DND-41 (cell line): ENCODE measurements at regions not wholly inside any gene's neighbourhood (a gene's known extent, or its start where the extent isn't known, plus 50 kb on each side); places are given as distances from the start of the nearest gene placed in this dataset.

Experiments used
- EZH2 ChIP-seq: IDR thresholded peaks from 3 replicates; pipeline ENCODE4 v1.6.1; 2012; ENCODE audit warnings: borderline replicate concordance, low read depth, mild to moderate bottlenecking, moderate library complexity, low read length, inconsistent platforms; ENCODE audit not compliant: severe bottlenecking
- TF ChIP-seq, protein P1 (sequence below): IDR thresholded peaks from 2 replicates; pipeline ENCODE4 v1.5.1; 2012; ENCODE audit warnings: borderline replicate concordance, low read length, moderate library complexity, mild to moderate bottlenecking; ENCODE audit not compliant: poor library complexity, severe bottlenecking; ENCODE audit errors: extremely low read depth

- TF ChIP-seq, protein P1, sequence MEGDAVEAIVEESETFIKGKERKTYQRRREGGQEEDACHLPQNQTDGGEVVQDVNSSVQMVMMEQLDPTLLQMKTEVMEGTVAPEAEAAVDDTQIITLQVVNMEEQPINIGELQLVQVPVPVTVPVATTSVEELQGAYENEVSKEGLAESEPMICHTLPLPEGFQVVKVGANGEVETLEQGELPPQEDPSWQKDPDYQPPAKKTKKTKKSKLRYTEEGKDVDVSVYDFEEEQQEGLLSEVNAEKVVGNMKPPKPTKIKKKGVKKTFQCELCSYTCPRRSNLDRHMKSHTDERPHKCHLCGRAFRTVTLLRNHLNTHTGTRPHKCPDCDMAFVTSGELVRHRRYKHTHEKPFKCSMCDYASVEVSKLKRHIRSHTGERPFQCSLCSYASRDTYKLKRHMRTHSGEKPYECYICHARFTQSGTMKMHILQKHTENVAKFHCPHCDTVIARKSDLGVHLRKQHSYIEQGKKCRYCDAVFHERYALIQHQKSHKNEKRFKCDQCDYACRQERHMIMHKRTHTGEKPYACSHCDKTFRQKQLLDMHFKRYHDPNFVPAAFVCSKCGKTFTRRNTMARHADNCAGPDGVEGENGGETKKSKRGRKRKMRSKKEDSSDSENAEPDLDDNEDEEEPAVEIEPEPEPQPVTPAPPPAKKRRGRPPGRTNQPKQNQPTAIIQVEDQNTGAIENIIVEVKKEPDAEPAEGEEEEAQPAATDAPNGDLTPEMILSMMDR, result no peak
- no peak for TF ChIP-seq EZH2
These were observed 371.1 kb downstream of the FIGN start for GRCh38 chr2:163364736-163365135.
